Activated CD8-positive, alpha-beta T cell treated with anti-CD3 and anti-CD28 coated beads for 36 hours (primary cell): ENCODE measurements at regions not wholly inside any gene's neighbourhood (a gene's known extent, or its start where the extent isn't known, plus 50 kb on each side); places are given as distances from the start of the nearest gene placed in this dataset.

ENCODE experiments used
- ATAC-seq: fragments of 200-7000 bp; cut with Tn5 transposase; one replicate; pipeline ENCODE4 v1.10.0; 2021; ENCODE audit warnings: mild to moderate bottlenecking, moderate library complexity
- CTCF ChIA-PET: fragments of 350-600 bp; sonication (Branson Sonifier 250); formaldehyde crosslinking; loops from one replicate; lab custom pipeline; 2021; ENCODE audit warnings: antibody characterized with exemption; lab: Charles Lee
- POLR2A ChIA-PET: fragments of 350-600 bp; sonication (Branson Sonifier 250); formaldehyde crosslinking; loops from one replicate; lab custom pipeline; 2021; ENCODE audit warnings: antibody characterized with exemption; lab: Charles Lee
- DNase-seq: peaks from one replicate; pipeline ENCODE4 v3.0.0-alpha.2; 2020
- H3K27ac Mint-ChIP-seq: one replicate; pipeline ENCODE4 v1.8.0; 2021; ENCODE audit warnings: mild to moderate bottlenecking, mixed read lengths
- H3K27me3 Mint-ChIP-seq: one replicate; pipeline ENCODE4 v1.8.0; 2021; ENCODE audit warnings: mixed read lengths
- H3K36me3 Mint-ChIP-seq: one replicate; pipeline ENCODE4 v1.8.0; 2021; ENCODE audit warnings: low read depth, mixed read lengths
- H3K4me1 Mint-ChIP-seq: one replicate; pipeline ENCODE4 v1.8.0; 2021; ENCODE audit warnings: low read depth, mixed read lengths
- H3K4me3 Mint-ChIP-seq: one replicate; pipeline ENCODE4 v1.8.0; 2021; ENCODE audit warnings: mild to moderate bottlenecking, moderate library complexity, mixed read lengths
- H3K9me3 Mint-ChIP-seq: one replicate; pipeline ENCODE4 v1.8.0; 2021; ENCODE audit warnings: mixed read lengths
- intact Hi-C: fragments of 100-400 bp; cut with micrococcal nuclease; formaldehyde crosslinking; loops from one replicate; pipeline ENCODE4 v1.10.0; 2022
- TF ChIP-seq, protein P1 (sequence below): fragments of 200-600 bp; IDR thresholded peaks from one replicate; pipeline ENCODE4 v1.8.0; 2022; ENCODE audit warnings: antibody characterized with exemption, mild to moderate bottlenecking

- no peaks in the 10 kb centered on the region for H3K27me3 Mint-ChIP-seq
- H3K4me1 Mint-ChIP-seq, result no peaks in the 10 kb centered on the region
- intact Hi-C loops, result no loop called here
- DNase-seq, result no peak
- peaks cover 24% of the 10 kb centered on the region for H3K9me3 Mint-ChIP-seq
- H3K36me3 Mint-ChIP-seq, result no peaks in the 10 kb centered on the region
- no peak for ATAC-seq
- no peak overlapping the region for H3K27ac Mint-ChIP-seq
- TF ChIP-seq, protein P1, sequence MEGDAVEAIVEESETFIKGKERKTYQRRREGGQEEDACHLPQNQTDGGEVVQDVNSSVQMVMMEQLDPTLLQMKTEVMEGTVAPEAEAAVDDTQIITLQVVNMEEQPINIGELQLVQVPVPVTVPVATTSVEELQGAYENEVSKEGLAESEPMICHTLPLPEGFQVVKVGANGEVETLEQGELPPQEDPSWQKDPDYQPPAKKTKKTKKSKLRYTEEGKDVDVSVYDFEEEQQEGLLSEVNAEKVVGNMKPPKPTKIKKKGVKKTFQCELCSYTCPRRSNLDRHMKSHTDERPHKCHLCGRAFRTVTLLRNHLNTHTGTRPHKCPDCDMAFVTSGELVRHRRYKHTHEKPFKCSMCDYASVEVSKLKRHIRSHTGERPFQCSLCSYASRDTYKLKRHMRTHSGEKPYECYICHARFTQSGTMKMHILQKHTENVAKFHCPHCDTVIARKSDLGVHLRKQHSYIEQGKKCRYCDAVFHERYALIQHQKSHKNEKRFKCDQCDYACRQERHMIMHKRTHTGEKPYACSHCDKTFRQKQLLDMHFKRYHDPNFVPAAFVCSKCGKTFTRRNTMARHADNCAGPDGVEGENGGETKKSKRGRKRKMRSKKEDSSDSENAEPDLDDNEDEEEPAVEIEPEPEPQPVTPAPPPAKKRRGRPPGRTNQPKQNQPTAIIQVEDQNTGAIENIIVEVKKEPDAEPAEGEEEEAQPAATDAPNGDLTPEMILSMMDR, result no peak
- CTCF ChIA-PET, result no interaction called here
- no peak overlapping the region for H3K4me3 Mint-ChIP-seq
- POLR2A ChIA-PET, result no interaction called here
Measured at GRCh38 chr13:89803839-89804238, 1543.6 kb upstream of the MIR17HG start.

- peaks cover 23% of the 10 kb centered on the region for H3K9me3 Mint-ChIP-seq
- H3K4me3 Mint-ChIP-seq, result no peak overlapping the region
- H3K4me1 Mint-ChIP-seq, result no peaks in the 10 kb centered on the region
- ATAC-seq (no peak), DNase-seq (no peak)
- H3K27me3 Mint-ChIP-seq, result no peaks in the 10 kb centered on the region
- ChIA-PET CTCF (no interaction called here), POLR2A (no interaction called here)
- TF ChIP-seq, protein P1, result no peak
- H3K36me3 Mint-ChIP-seq, result no peaks in the 10 kb centered on the region
- intact Hi-C loops, result no loop called here
- H3K27ac Mint-ChIP-seq, result no peak overlapping the region
Measured at GRCh38 chr13:89806594-89806993, 1540.9 kb upstream of the MIR17HG start.

- intact Hi-C loops, result no loop called here
- ChIA-PET CTCF (no interaction called here), POLR2A (no interaction called here)
- peaks cover 19% of the 10 kb centered on the region for H3K9me3 Mint-ChIP-seq
- no peak overlapping the region for H3K4me3 Mint-ChIP-seq
- H3K4me1 Mint-ChIP-seq, result no peaks in the 10 kb centered on the region
- H3K27me3 Mint-ChIP-seq, result no peaks in the 10 kb centered on the region
- H3K27ac Mint-ChIP-seq, result no peak overlapping the region
- TF ChIP-seq, protein P1, result no peak
- DNase-seq, result no peak
- ATAC-seq, result no peak
- H3K36me3 Mint-ChIP-seq, result no peaks in the 10 kb centered on the region
Measured at GRCh38 chr13:89812856-89813255, 1534.6 kb upstream of the MIR17HG start.

DNA sequence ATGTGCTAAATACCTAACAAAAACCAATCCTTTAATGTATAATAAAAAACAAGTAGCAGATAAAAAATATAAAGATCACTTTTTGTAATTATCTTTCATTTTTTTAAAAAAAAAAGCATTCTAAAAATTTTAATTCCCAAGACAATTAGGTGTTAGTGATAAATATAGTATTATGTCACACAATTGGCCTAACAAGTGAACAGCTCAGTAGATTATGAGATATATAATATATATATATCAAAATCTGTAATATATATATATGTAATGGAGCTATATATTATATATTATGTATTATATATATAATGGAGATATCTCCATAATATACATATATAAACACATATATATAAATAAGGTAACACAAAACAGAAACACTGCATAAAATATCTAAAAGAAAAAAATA lies 1531.1 kb upstream of the MIR17HG start:
- H3K4me3 Mint-ChIP-seq, result no peak overlapping the region
- H3K36me3 Mint-ChIP-seq, result no peaks in the 10 kb centered on the region
- H3K27ac Mint-ChIP-seq, result no peak overlapping the region
- TF ChIP-seq, protein P1, result no peak
- no peaks in the 10 kb centered on the region for H3K4me1 Mint-ChIP-seq
- DNase-seq (no peak), ATAC-seq (no peak)
- ChIA-PET POLR2A (no interaction called here), CTCF (interaction anchor here (0.6 kb wide), 1 partner anchor 11 kb away, joined by 3 read pairs; no protein-coding TSS in a partner anchor)
- H3K27me3 Mint-ChIP-seq, result no peaks in the 10 kb centered on the region
- intact Hi-C loops, result no loop called here
- H3K9me3 Mint-ChIP-seq, result peaks cover 15% of the 10 kb centered on the region

DNA sequence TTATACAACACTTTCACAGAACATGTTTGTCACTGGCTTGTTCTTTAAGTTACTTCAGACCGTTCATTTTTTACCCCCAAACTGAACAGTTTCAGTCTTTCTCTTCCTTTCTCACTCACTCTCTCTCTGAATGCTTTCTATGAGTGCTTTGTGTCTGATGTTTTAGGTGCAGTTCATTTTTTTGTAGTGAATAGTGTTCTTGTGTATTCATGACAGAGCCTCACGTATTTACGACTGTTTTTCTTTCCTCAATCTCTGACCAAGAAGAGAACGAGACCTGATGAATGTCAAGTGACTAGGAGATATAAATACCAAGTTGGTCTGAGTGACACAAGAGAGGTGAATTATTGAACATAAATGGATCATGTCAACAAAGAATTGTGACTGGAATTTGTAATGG lies 1525.0 kb upstream of the MIR17HG start:
- ChIA-PET CTCF (no interaction called here), POLR2A (no interaction called here)
- DNase-seq (no peak), ATAC-seq (no peak)
- Mint-ChIP-seq H3K4me1 (no peaks in the 10 kb centered on the region), H3K27me3 (no peaks in the 10 kb centered on the region), H3K27ac (no peak overlapping the region), H3K36me3 (no peaks in the 10 kb centered on the region), H3K9me3 (peaks cover 7% of the 10 kb centered on the region), H3K4me3 (no peak overlapping the region)
- TF ChIP-seq, protein P1, result no peak
- intact Hi-C loops, result no loop called here
